Endothelial cell of umbilical vein (primary cell): ENCODE measurements at regions not wholly inside any gene's neighbourhood (a gene's known extent, or its start where the extent isn't known, plus 50 kb on each side); places are given as distances from the start of the nearest gene placed in this dataset.

Source experiments
- EZH2 ChIP-seq: IDR thresholded peaks from 2 replicates; pipeline ENCODE4 v1.6.1; 2012; ENCODE audit warnings: borderline replicate concordance, low read depth, mild to moderate bottlenecking, moderate library complexity, low read length, inconsistent platforms; ENCODE audit not compliant: severe bottlenecking
- FOS ChIP-seq: IDR thresholded peaks from 2 replicates; pipeline ENCODE4 v1.6.1; 2011; ENCODE audit warnings: mild to moderate bottlenecking, low read length, moderate library complexity, borderline replicate concordance; ENCODE audit not compliant: insufficient read depth
- MAX ChIP-seq: IDR thresholded peaks from 2 replicates; pipeline ENCODE4 v1.6.1; 2011; ENCODE audit not compliant: insufficient read depth, insufficient read length
- MYC ChIP-seq: IDR thresholded peaks from one replicate; pipeline ENCODE4 v1.6.1; 2011; ENCODE audit warnings: mild to moderate bottlenecking, low read depth, low read length
- POLR2A ChIP-seq: IDR thresholded peaks from 2 replicates; pipeline ENCODE4 v1.6.1; 2012; ENCODE audit warnings: low read depth, mild to moderate bottlenecking, control low read depth, low read length
- POLR2AphosphoS5 ChIP-seq: IDR thresholded peaks from 2 replicates; pipeline ENCODE4 v1.6.1; 2012; ENCODE audit warnings: low read depth, mild to moderate bottlenecking, control low read depth, low read length, moderate library complexity; ENCODE audit not compliant: insufficient read depth
- TF ChIP-seq, protein P1 (sequence below), 2 donors: IDR thresholded peaks; 1 replicate in 1 of 2; 2 replicates in 1 of 2; pipeline ENCODE4 v1.5.1; 2011; ENCODE audit warnings: low read length in 2 of 2, mild to moderate bottlenecking in 2 of 2, moderate library complexity in 2 of 2, control low read depth in 1 of 2, inconsistent platforms in 1 of 2, low read depth in 1 of 2; ENCODE audit not compliant: insufficient read depth in 1 of 2; ENCODE audit errors: extremely low read depth in 1 of 2

DNA sequence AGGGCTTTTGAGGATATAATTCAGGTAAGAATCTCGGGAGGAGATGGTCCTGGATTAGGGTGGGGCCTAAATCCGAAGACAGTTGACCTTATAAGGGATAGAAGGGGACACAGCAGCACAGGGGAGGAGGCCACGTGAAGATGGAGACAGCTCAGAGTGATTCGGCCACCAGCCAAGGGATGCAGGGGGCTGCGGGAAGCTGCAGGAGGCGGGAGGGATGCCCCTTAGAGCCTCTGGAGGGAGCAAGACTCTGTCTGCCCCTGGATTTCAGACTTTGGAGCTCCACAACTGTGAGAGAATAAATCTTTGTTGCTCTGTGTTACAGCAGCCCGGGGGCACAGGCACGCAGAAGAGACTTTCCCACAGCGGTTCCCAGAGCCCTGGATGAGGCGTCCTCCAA lies 143.7 kb downstream of the ASB1 start:
- TF ChIP-seq, protein P1, sequence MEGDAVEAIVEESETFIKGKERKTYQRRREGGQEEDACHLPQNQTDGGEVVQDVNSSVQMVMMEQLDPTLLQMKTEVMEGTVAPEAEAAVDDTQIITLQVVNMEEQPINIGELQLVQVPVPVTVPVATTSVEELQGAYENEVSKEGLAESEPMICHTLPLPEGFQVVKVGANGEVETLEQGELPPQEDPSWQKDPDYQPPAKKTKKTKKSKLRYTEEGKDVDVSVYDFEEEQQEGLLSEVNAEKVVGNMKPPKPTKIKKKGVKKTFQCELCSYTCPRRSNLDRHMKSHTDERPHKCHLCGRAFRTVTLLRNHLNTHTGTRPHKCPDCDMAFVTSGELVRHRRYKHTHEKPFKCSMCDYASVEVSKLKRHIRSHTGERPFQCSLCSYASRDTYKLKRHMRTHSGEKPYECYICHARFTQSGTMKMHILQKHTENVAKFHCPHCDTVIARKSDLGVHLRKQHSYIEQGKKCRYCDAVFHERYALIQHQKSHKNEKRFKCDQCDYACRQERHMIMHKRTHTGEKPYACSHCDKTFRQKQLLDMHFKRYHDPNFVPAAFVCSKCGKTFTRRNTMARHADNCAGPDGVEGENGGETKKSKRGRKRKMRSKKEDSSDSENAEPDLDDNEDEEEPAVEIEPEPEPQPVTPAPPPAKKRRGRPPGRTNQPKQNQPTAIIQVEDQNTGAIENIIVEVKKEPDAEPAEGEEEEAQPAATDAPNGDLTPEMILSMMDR (IDR thresholded peaks at IDR 0.05; ENCODE audit: extremely low read depth in 1 of 2, insufficient read depth in 1 of 2, low read depth in 1 of 2, low read length in 2 of 2): no peak
- TF ChIP-seq POLR2A (no peak), MAX (no peak), EZH2 (no peak), POLR2AphosphoS5 (no peak), FOS (no peak), MYC (no peak)
